Astrocyte (in vitro differentiated cells and primary cell): ENCODE measurements at regions not wholly inside any gene's neighbourhood (a gene's known extent, or its start where the extent isn't known, plus 50 kb on each side); places are given as distances from the start of the nearest gene placed in this dataset.
"Not testable (repeated sequence)": the region's sequence is repeated elsewhere in the genome, so short reads cannot be mapped to it uniquely, and the experiment has no call there.

ENCODE experiments used
- DNase-seq: peaks from one replicate; pipeline ENCODE4 v3.0.0-alpha.2; 2010; ENCODE audit warnings: low read depth
- FAIRE-seq: peaks from 2 replicates; lab custom pipeline; 2011; peaks lifted over from hg19 to GRCh38; lab: Jason Lieb, UNC
- H2AFZ ChIP-seq: 2 replicates; pipeline ENCODE4 v1.6.0; 2012; ENCODE audit warnings: low read depth, low read length, inconsistent platforms
- H3K27ac ChIP-seq: 2 replicates; pipeline ENCODE4 v1.5.1; 2011; ENCODE audit warnings: low read depth, low read length, inconsistent platforms
- H3K27me3 ChIP-seq: 2 replicates; pipeline ENCODE4 v1.6.0; 2011; ENCODE audit warnings: low read length, inconsistent platforms; ENCODE audit not compliant: insufficient read depth
- H3K36me3 ChIP-seq: 2 replicates; pipeline ENCODE4 v1.5.1; 2011; ENCODE audit warnings: low read length, inconsistent platforms; ENCODE audit not compliant: insufficient read depth
- H3K4me1 ChIP-seq: 2 replicates; pipeline ENCODE4 v1.5.1; 2011; ENCODE audit warnings: low read length, inconsistent platforms; ENCODE audit not compliant: insufficient read depth
- H3K4me2 ChIP-seq: 2 replicates; pipeline ENCODE4 v1.6.0; 2012; ENCODE audit warnings: low read length, inconsistent platforms
- H3K4me3 ChIP-seq: 2 replicates; pipeline ENCODE4 v1.5.1; 2011; ENCODE audit warnings: low read depth, mild to moderate bottlenecking, low read length, inconsistent platforms; ENCODE audit not compliant: insufficient read depth
- H3K79me2 ChIP-seq: 2 replicates; pipeline ENCODE4 v1.6.0; 2012; ENCODE audit warnings: mild to moderate bottlenecking, low read length, inconsistent platforms; ENCODE audit not compliant: insufficient read depth
- H3K9ac ChIP-seq: 2 replicates; pipeline ENCODE4 v1.6.0; 2012; ENCODE audit warnings: mild to moderate bottlenecking, low read length, inconsistent platforms
- H3K9me3 ChIP-seq: 2 replicates; pipeline ENCODE4 v1.5.1; 2012; ENCODE audit warnings: low read depth, mild to moderate bottlenecking, low read length, inconsistent platforms; ENCODE audit not compliant: insufficient read depth
- H4K20me1 ChIP-seq: 2 replicates; pipeline ENCODE4 v1.6.0; 2012; ENCODE audit warnings: low read length, inconsistent platforms; ENCODE audit not compliant: insufficient read depth
- H3K27ac Mint-ChIP-seq: one replicate; pipeline ENCODE4 v1.8.0; 2021; ENCODE audit warnings: mild to moderate bottlenecking, mixed read lengths; ENCODE audit not compliant: unreplicated experiment
- H3K27me3 Mint-ChIP-seq: one replicate; pipeline ENCODE4 v1.8.0; 2021; ENCODE audit warnings: low read depth, mixed read lengths; ENCODE audit not compliant: unreplicated experiment
- H3K36me3 Mint-ChIP-seq: one replicate; pipeline ENCODE4 v1.8.0; 2021; ENCODE audit warnings: low read depth, mixed read lengths; ENCODE audit not compliant: unreplicated experiment
- H3K4me1 Mint-ChIP-seq: one replicate; pipeline ENCODE4 v1.8.0; 2021; ENCODE audit warnings: low read depth, mixed read lengths; ENCODE audit not compliant: unreplicated experiment
- H3K4me3 Mint-ChIP-seq: one replicate; pipeline ENCODE4 v1.8.0; 2021; ENCODE audit warnings: mild to moderate bottlenecking, moderate library complexity, mixed read lengths; ENCODE audit not compliant: unreplicated experiment
- H3K9me3 Mint-ChIP-seq: one replicate; pipeline ENCODE4 v1.8.0; 2021; ENCODE audit warnings: mild to moderate bottlenecking, mixed read lengths; ENCODE audit not compliant: unreplicated experiment
- EZH2 ChIP-seq: IDR thresholded peaks from 2 replicates; pipeline ENCODE4 v1.6.1; 2012; ENCODE audit warnings: mild to moderate bottlenecking, low read length, inconsistent platforms; ENCODE audit not compliant: insufficient read depth
- TF ChIP-seq, protein P1 (sequence below): IDR thresholded peaks from 2 replicates; pipeline ENCODE4 v1.5.1; 2011; ENCODE audit warnings: low read depth, mild to moderate bottlenecking, inconsistent platforms, low read length, moderate library complexity; ENCODE audit not compliant: insufficient read depth

DNA sequence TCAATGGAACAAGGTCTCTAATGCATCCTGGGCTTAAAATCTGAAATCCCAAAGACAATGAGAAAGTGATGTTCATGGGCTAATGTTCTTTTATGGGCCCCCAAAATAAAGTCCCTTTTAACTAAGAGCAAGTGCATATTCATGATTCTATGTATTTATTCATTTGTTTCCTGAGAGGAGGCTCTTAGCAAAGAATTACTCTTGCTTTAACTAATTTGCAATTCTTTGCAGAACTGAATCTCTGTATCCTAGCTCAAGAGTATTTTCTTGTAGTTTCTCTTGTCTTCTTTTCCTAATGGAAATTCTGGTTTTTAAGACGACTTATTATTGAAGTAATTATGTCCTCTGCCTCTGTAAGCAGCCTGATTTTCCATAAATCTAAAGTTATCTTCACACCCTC is 202.2 kb upstream of the TP63 start:
- TF ChIP-seq, protein P1, sequence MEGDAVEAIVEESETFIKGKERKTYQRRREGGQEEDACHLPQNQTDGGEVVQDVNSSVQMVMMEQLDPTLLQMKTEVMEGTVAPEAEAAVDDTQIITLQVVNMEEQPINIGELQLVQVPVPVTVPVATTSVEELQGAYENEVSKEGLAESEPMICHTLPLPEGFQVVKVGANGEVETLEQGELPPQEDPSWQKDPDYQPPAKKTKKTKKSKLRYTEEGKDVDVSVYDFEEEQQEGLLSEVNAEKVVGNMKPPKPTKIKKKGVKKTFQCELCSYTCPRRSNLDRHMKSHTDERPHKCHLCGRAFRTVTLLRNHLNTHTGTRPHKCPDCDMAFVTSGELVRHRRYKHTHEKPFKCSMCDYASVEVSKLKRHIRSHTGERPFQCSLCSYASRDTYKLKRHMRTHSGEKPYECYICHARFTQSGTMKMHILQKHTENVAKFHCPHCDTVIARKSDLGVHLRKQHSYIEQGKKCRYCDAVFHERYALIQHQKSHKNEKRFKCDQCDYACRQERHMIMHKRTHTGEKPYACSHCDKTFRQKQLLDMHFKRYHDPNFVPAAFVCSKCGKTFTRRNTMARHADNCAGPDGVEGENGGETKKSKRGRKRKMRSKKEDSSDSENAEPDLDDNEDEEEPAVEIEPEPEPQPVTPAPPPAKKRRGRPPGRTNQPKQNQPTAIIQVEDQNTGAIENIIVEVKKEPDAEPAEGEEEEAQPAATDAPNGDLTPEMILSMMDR, result no peak
- TF ChIP-seq EZH2, result no peak
- Histone ChIP-seq H3K4me3 (no peak overlapping the region), H3K9ac (no peak overlapping the region), H2AFZ (no peak overlapping the region), H3K27me3 (no peaks in the 10 kb centered on the region), H3K4me2 (no peak overlapping the region), H3K4me1 (no peaks in the 10 kb centered on the region), H3K36me3 (no peaks in the 10 kb centered on the region), H3K79me2 (no peaks in the 10 kb centered on the region), H3K9me3 (no peaks in the 10 kb centered on the region), H3K27ac (no peak overlapping the region), H4K20me1 (no peaks in the 10 kb centered on the region)
- Mint-ChIP-seq H3K27me3 (no peaks in the 10 kb centered on the region), H3K36me3 (no peaks in the 10 kb centered on the region), H3K9me3 (peaks cover 7% of the 10 kb centered on the region), H3K27ac (no peak overlapping the region), H3K4me1 (no peaks in the 10 kb centered on the region), H3K4me3 (no peak overlapping the region)
- FAIRE-seq, result no peak
- DNase-seq, result no peak

DNA sequence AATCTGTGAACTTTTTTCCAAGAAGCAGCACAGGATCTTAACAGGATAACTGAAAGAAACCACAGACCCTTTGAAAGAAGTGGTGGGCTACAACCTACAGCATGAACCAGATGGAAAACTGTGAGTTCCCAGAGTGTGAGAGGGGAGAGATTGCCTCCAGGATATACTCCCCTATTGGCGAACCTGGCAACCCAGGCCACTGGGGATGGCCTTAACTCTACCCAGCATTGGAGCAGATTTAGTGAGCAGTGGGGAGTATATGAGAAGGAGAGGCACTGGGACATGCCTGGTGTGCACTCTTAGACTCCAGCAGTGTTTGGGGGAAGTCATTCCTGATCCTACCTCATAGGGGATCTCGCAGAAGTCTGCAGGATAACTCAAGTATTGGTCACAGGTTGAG is 201.0 kb upstream of the TP63 start:
- H3K4me1 ChIP-seq, result no peaks in the 10 kb centered on the region
- H3K36me3 Mint-ChIP-seq, result no peaks in the 10 kb centered on the region
- no peak overlapping the region for H2AFZ ChIP-seq
- TF ChIP-seq, protein P1, result no peak
- TF ChIP-seq EZH2, result no peak
- no peaks in the 10 kb centered on the region for H3K79me2 ChIP-seq
- no peaks in the 10 kb centered on the region for H3K27me3 ChIP-seq
- no peaks in the 10 kb centered on the region for H3K27me3 Mint-ChIP-seq
- no peak overlapping the region for H3K9ac ChIP-seq
- H3K36me3 ChIP-seq, result no peaks in the 10 kb centered on the region
- no peak overlapping the region for H3K27ac Mint-ChIP-seq
- H3K9me3 Mint-ChIP-seq, result peaks cover 8% of the 10 kb centered on the region
- FAIRE-seq (no peak), DNase-seq (no peak)
- H3K9me3 ChIP-seq, result no peaks in the 10 kb centered on the region
- H3K27ac ChIP-seq, result no peak overlapping the region
- H3K4me3 ChIP-seq, result no peak overlapping the region
- no peaks in the 10 kb centered on the region for H4K20me1 ChIP-seq
- H3K4me3 Mint-ChIP-seq, result no peak overlapping the region
- H3K4me1 Mint-ChIP-seq, result no peaks in the 10 kb centered on the region
- no peak overlapping the region for H3K4me2 ChIP-seq

DNA sequence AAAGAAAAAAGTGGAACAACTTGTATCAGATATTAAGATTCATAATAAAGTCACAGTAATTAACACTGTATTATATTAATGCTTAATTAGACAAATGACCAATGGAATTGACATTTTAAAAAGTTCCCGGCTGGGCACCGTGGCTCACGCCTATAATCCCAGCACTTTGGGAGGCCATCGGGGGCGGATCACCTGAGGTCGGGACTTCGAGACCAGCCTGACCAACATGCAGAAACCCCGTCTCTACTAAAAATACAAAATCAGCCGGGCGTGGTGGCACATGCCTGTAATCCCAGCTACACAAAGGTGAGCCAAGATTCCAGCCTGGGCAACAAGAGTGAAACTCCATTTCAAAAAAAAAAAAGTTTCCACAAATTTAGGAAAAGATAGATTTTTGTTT is 188.9 kb upstream of the TP63 start:
- not testable (repeated sequence) for H3K4me3 Mint-ChIP-seq, H3K4me1 Mint-ChIP-seq, FAIRE-seq

More for the DNA sequence above, 188.9 kb upstream of the TP63 start:
- H2AFZ ChIP-seq, H3K4me3 ChIP-seq, H3K9me3 ChIP-seq, H3K4me2 ChIP-seq, H3K9ac ChIP-seq, DNase-seq, H4K20me1 ChIP-seq, H3K79me2 ChIP-seq, H3K36me3 ChIP-seq, H3K27me3 ChIP-seq, H3K27ac Mint-ChIP-seq, H3K36me3 Mint-ChIP-seq, H3K27me3 Mint-ChIP-seq, H3K9me3 Mint-ChIP-seq, H3K27ac ChIP-seq, H3K4me1 ChIP-seq: not testable (repeated sequence)
